ENCODE measurements at regions not wholly inside any gene's neighbourhood (a gene's known extent, or its start where the extent isn't known, plus 50 kb on each side); places are given as distances from the start of the nearest gene placed in this dataset.

DNA sequence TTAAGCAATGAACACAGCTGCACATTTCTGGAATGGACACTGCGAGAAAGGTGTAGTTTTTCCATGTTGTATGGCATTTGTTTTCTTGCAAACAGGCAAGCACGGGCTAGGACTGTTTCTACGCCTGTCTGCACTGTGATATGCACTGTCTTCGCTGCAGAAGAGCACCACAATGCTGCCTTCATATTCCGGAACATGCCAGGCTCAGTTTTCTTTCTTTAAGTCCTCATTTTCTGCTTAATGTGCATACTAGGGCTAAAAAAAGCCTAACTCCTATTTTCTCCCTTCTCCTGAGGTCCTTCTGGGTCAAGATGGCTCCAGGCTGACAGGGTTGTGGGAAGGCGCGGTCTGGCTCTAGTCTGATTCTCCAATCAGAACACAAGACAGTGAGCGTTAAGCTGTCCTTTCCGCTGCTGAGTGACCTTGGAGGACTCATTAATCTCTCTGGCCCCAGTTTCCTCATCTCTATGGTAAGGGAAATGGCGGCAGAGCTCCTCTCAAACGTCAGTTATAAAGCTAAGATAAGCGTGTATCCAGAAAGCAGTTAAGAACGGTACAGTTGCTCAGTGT, 379.9 kb downstream of the C6orf118 start:
- TF ChIP-seq EP300 (IDR thresholded peaks at IDR 0.05) = no peak
- TF ChIP-seq, protein P1, sequence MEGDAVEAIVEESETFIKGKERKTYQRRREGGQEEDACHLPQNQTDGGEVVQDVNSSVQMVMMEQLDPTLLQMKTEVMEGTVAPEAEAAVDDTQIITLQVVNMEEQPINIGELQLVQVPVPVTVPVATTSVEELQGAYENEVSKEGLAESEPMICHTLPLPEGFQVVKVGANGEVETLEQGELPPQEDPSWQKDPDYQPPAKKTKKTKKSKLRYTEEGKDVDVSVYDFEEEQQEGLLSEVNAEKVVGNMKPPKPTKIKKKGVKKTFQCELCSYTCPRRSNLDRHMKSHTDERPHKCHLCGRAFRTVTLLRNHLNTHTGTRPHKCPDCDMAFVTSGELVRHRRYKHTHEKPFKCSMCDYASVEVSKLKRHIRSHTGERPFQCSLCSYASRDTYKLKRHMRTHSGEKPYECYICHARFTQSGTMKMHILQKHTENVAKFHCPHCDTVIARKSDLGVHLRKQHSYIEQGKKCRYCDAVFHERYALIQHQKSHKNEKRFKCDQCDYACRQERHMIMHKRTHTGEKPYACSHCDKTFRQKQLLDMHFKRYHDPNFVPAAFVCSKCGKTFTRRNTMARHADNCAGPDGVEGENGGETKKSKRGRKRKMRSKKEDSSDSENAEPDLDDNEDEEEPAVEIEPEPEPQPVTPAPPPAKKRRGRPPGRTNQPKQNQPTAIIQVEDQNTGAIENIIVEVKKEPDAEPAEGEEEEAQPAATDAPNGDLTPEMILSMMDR (IDR thresholded peaks at IDR 0.05) = no peak

Measured in esophagus muscularis mucosa (tissue), 3 donors.